Calu3 (cell line): ENCODE measurements at regions not wholly inside any gene's neighbourhood (a gene's known extent, or its start where the extent isn't known, plus 50 kb on each side); places are given as distances from the start of the nearest gene placed in this dataset.

Source experiments
- BruUV-seq: library from RNA; stranded (reverse); fragments of 400-500 nt; replicated peaks from 2 replicates; lab custom pipeline; 2021; lab: Mats Ljungman, UMichigan
- CTCF ChIA-PET: fragments of 300-600 bp; sonication (Branson Sonifier 250); formaldehyde crosslinking; loops from one replicate; lab custom pipeline; 2022; ENCODE audit warnings: antibody characterized with exemption; lab: Charles Lee
- DNase-seq: peaks from one replicate; pipeline ENCODE4 v3.0.0; 2022
- H3K27ac Mint-ChIP-seq: one replicate; pipeline ENCODE4 v1.8.0; 2022; ENCODE audit warnings: mixed read lengths; ENCODE audit not compliant: unreplicated experiment
- H3K27me3 Mint-ChIP-seq: one replicate; pipeline ENCODE4 v1.8.0; 2022; ENCODE audit warnings: mixed read lengths; ENCODE audit not compliant: unreplicated experiment
- H3K36me3 Mint-ChIP-seq: one replicate; pipeline ENCODE4 v1.8.0; 2022; ENCODE audit warnings: mild to moderate bottlenecking, moderate library complexity, mixed read lengths; ENCODE audit not compliant: insufficient read depth, unreplicated experiment
- H3K4me1 Mint-ChIP-seq: one replicate; pipeline ENCODE4 v1.8.0; 2022; ENCODE audit warnings: mild to moderate bottlenecking, low read depth, mixed read lengths; ENCODE audit not compliant: unreplicated experiment
- H3K4me3 Mint-ChIP-seq: one replicate; pipeline ENCODE4 v1.8.0; 2022; ENCODE audit warnings: mild to moderate bottlenecking, low read depth, moderate library complexity, mixed read lengths; ENCODE audit not compliant: unreplicated experiment
- H3K9me3 Mint-ChIP-seq: one replicate; pipeline ENCODE4 v1.8.0; 2022; ENCODE audit warnings: low read depth, mixed read lengths; ENCODE audit not compliant: unreplicated experiment
- intact Hi-C: fragments of 100-400 bp; cut with micrococcal nuclease; formaldehyde crosslinking; loops from one replicate; pipeline ENCODE4 v1.10.0; 2022; ENCODE audit not compliant: unreplicated experiment
- TF ChIP-seq, protein P1 (sequence below): fragments of 200-600 bp; IDR thresholded peaks from one replicate; pipeline ENCODE4 v1.8.0; 2022; ENCODE audit warnings: antibody characterized with exemption; ENCODE audit not compliant: unreplicated experiment

GRCh38 chr3:148269816-148270215 is 427.9 kb upstream of the AGTR1 start:
- CTCF ChIA-PET, result no interaction called here
- TF ChIP-seq, protein P1, sequence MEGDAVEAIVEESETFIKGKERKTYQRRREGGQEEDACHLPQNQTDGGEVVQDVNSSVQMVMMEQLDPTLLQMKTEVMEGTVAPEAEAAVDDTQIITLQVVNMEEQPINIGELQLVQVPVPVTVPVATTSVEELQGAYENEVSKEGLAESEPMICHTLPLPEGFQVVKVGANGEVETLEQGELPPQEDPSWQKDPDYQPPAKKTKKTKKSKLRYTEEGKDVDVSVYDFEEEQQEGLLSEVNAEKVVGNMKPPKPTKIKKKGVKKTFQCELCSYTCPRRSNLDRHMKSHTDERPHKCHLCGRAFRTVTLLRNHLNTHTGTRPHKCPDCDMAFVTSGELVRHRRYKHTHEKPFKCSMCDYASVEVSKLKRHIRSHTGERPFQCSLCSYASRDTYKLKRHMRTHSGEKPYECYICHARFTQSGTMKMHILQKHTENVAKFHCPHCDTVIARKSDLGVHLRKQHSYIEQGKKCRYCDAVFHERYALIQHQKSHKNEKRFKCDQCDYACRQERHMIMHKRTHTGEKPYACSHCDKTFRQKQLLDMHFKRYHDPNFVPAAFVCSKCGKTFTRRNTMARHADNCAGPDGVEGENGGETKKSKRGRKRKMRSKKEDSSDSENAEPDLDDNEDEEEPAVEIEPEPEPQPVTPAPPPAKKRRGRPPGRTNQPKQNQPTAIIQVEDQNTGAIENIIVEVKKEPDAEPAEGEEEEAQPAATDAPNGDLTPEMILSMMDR, result no peak
- Mint-ChIP-seq H3K9me3 (no peaks in the 10 kb centered on the region), H3K36me3 (no peaks in the 10 kb centered on the region), H3K4me3 (no peak overlapping the region), H3K4me1 (no peaks in the 10 kb centered on the region), H3K27ac (no peak overlapping the region), H3K27me3 (no peaks in the 10 kb centered on the region)
- DNase-seq, result no peak
- BruUV-seq, result no TSS peak
- intact Hi-C loops, result no loop called here

DNA sequence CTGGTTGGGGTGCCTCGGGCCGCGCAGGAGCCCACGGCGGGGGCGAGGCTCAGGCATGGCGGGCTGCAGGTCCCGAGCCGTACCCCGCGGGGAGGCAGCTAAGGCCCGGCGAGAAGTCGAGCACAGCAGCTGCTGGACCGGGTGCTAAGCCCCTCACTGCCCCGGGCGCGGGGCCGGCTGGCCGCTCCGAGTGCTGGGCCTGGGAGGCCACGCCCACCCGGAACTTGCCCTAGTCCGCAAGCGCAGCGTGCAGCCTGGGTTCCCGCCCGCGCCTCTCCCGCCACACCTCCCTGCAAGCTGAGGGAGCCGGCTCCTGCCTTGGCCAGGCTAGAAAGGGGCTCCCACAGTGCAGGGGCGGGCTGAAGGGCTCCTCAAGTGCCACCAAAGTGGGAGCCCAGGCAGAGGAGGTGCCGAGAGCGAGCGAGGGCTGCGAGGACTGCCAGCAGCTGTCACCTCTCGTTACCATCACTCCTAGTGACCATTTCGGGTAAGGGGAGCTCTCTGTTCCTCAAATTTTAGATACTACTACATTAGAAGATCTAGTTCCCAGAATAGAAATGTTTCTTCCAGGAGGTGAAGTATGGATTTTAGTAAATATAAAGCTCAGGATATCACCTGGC is 417.0 kb upstream of the AGTR1 start:
- CTCF ChIA-PET, result interaction anchor here (0.7 kb wide), 1 partner anchor 13 kb away, joined by 7 read pairs; no protein-coding TSS in a partner anchor
- Mint-ChIP-seq H3K9me3 (no peaks in the 10 kb centered on the region), H3K27ac (no peak overlapping the region), H3K36me3 (no peaks in the 10 kb centered on the region), H3K4me3 (no peak overlapping the region), H3K27me3 (no peaks in the 10 kb centered on the region), H3K4me1 (no peaks in the 10 kb centered on the region)
- intact Hi-C loops, result no loop called here
- no peak for DNase-seq
- BruUV-seq, result no TSS peak
- TF ChIP-seq, protein P1, result no peak

DNA sequence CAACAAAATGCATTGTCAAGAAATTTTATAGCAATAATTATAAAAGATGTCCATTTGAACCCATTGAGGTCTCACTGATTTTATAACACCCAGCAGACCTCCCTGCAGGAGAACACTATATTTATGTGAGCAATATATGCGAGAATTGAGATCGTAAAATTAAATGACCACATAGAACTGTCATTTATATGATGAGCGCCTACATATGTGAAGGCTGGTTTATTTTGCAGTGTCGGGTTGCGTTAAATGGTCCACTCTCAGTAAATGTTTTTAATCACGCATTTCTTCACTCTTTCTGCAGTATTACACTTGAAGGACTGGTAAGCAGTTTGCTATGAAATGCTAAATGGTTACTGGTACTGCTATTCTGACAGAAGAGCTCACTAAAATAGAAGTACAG is 408.5 kb upstream of the AGTR1 start:
- H3K27me3 Mint-ChIP-seq, result no peaks in the 10 kb centered on the region
- CTCF ChIA-PET, result no interaction called here
- TF ChIP-seq, protein P1, result no peak
- no peaks in the 10 kb centered on the region for H3K9me3 Mint-ChIP-seq
- intact Hi-C loops, result no loop called here
- no peaks in the 10 kb centered on the region for H3K36me3 Mint-ChIP-seq
- BruUV-seq, result no TSS peak
- no peaks in the 10 kb centered on the region for H3K4me1 Mint-ChIP-seq
- no peak overlapping the region for H3K27ac Mint-ChIP-seq
- H3K4me3 Mint-ChIP-seq, result no peak overlapping the region
- DNase-seq, result no peak

DNA sequence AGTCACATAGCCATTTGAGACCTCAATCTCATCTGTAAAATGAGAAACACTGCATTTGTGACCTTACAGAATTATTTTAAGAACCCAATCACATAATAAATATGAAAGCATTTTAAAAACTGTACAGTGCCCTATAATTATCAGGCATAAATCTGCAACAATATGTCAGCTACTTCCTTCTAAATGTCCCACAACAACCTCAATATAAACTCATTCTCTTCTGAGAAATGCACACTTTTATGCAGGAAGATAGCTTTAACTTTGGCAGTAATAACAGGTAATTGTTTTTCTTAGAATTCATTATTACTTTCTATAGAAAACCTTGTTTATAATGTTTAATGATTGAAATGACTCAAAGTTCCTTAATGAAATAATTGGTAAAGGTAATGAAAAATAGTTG is 400.7 kb upstream of the AGTR1 start:
- CTCF ChIA-PET, result no interaction called here
- no TSS peak for BruUV-seq
- Mint-ChIP-seq H3K27ac (no peak overlapping the region), H3K27me3 (no peaks in the 10 kb centered on the region), H3K36me3 (no peaks in the 10 kb centered on the region), H3K4me3 (no peak overlapping the region), H3K9me3 (peaks cover 3% of the 10 kb centered on the region), H3K4me1 (peaks cover 10% of the 10 kb centered on the region)
- TF ChIP-seq, protein P1, result no peak
- no peak for DNase-seq
- intact Hi-C loops, result no loop called here
